Suprapubic skin (tissue), 4 donors: ENCODE measurements at regions not wholly inside any gene's neighbourhood (a gene's known extent, or its start where the extent isn't known, plus 50 kb on each side); places are given as distances from the start of the nearest gene placed in this dataset.

Source experiments
- EP300 ChIP-seq: sonication (generic); formaldehyde crosslinking; IDR thresholded peaks from one replicate; pipeline ENCODE4 v1.6.1; 2017; ENCODE audit warnings: antibody characterized with exemption
- POLR2A ChIP-seq, 2 donors: fragments of 450-650 bp; IDR thresholded peaks; one replicate each; pipeline ENCODE4 v1.6.1; 2017; ENCODE audit warnings: antibody characterized with exemption in 2 of 2, mild to moderate bottlenecking in 2 of 2, moderate library complexity in 2 of 2
- POLR2AphosphoS5 ChIP-seq, 3 donors: sonication (generic); formaldehyde crosslinking; IDR thresholded peaks; one replicate each; pipeline ENCODE4 v1.6.1; 2017; ENCODE audit warnings: antibody characterized with exemption in 3 of 3
- TF ChIP-seq, protein P1 (sequence below), 2 donors: fragments of 200-600 bp in 1 of 2; fragments of 450-650 bp in 1 of 2; sonication (generic) in 1 of 2; IDR thresholded peaks; one replicate each; pipeline ENCODE4 v1.5.1; 2016 to 2019; ENCODE audit warnings: antibody characterized with exemption in 2 of 2, mild to moderate bottlenecking in 1 of 2, moderate library complexity in 1 of 2

DNA sequence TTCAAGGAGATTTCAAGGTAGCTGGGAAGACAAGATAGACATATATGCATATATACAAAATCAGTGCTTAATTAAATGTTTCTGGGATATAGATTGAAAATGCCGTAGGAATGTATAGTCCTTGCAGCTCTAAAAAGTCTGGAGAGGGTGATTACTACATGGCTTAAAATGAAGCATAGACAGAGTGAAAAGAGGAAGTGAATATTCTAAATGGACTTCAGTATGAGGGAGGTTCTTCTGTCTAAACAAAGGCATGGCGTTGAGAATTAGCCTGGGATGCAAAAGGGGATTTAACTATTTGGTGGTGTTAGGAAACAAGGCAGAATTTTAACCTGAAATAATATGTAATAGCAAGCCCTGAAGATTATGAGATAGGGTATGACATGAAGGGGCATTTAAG lies 141.5 kb upstream of the FRMPD4 start:
- TF ChIP-seq, protein P1, sequence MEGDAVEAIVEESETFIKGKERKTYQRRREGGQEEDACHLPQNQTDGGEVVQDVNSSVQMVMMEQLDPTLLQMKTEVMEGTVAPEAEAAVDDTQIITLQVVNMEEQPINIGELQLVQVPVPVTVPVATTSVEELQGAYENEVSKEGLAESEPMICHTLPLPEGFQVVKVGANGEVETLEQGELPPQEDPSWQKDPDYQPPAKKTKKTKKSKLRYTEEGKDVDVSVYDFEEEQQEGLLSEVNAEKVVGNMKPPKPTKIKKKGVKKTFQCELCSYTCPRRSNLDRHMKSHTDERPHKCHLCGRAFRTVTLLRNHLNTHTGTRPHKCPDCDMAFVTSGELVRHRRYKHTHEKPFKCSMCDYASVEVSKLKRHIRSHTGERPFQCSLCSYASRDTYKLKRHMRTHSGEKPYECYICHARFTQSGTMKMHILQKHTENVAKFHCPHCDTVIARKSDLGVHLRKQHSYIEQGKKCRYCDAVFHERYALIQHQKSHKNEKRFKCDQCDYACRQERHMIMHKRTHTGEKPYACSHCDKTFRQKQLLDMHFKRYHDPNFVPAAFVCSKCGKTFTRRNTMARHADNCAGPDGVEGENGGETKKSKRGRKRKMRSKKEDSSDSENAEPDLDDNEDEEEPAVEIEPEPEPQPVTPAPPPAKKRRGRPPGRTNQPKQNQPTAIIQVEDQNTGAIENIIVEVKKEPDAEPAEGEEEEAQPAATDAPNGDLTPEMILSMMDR (IDR thresholded peaks at IDR 0.05) = no peak
- TF ChIP-seq POLR2A (IDR thresholded peaks at IDR 0.05) (no peak), POLR2AphosphoS5 (IDR thresholded peaks at IDR 0.05) (no peak), EP300 (no peak)
